ENCODE measurements at regions not wholly inside any gene's neighbourhood (a gene's known extent, or its start where the extent isn't known, plus 50 kb on each side); places are given as distances from the start of the nearest gene placed in this dataset.
"Not testable (repeated sequence)": the region's sequence is repeated elsewhere in the genome, so short reads cannot be mapped to it uniquely, and the experiment has no call there.

- TF ChIP-seq, protein P1, sequence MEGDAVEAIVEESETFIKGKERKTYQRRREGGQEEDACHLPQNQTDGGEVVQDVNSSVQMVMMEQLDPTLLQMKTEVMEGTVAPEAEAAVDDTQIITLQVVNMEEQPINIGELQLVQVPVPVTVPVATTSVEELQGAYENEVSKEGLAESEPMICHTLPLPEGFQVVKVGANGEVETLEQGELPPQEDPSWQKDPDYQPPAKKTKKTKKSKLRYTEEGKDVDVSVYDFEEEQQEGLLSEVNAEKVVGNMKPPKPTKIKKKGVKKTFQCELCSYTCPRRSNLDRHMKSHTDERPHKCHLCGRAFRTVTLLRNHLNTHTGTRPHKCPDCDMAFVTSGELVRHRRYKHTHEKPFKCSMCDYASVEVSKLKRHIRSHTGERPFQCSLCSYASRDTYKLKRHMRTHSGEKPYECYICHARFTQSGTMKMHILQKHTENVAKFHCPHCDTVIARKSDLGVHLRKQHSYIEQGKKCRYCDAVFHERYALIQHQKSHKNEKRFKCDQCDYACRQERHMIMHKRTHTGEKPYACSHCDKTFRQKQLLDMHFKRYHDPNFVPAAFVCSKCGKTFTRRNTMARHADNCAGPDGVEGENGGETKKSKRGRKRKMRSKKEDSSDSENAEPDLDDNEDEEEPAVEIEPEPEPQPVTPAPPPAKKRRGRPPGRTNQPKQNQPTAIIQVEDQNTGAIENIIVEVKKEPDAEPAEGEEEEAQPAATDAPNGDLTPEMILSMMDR (IDR thresholded peaks at IDR 0.05; ENCODE audit: extremely low read depth, missing control alignments), result no peak
- DNase-seq (ENCODE audit: low spot score), result no peak
Observed at GRCh38 chr6:92681401-92681800, 738.0 kb downstream of the EPHA7 start.

- DNase-seq (ENCODE audit: low spot score), result not testable (repeated sequence)
Observed at GRCh38 chr6:92671462-92671861, 747.9 kb downstream of the EPHA7 start.

GRCh38 chr6:92667843-92668242, 751.5 kb downstream of the EPHA7 start:
- TF ChIP-seq, protein P1 (IDR thresholded peaks at IDR 0.05; ENCODE audit: extremely low read depth, missing control alignments), result no peak

DNA sequence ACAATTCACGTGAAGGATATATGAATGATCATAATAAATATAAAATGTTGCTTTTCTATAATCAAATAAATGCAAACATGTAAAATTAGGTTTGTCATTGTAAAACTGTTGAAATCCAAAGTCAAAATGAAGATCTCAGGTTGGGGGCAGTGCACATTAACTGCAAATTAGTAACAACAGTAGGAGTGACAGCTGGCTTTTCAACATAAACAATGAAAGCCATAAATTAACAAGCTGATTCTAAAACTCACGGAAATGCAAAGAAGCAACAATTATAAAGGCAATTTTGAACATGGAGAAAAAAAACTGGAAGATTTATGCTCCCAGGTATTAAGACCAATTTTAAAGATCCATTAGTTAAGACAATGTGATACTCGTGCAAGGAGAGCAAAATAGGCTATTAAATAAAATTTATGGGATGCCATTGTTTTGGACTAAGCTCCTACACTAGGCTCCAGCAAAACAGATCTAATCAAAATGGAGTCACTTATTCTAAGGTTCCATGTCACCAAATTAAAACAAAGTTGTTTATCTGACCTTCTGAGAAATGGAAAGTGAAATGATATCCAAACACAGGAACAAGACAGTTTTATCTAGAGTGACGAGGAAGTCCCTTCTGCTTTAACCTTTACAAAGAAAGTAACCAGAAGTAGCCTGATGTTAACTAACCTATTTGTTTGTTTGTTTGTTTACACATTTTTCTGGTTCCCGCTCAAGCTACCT, 770.8 kb downstream of the EPHA7 start:
- TF ChIP-seq, protein P1 (IDR thresholded peaks at IDR 0.05; ENCODE audit: extremely low read depth, missing control alignments), result no peak
- no peak for DNase-seq (ENCODE audit: low spot score)

More at GRCh38 chr6:92667843-92668242, 751.5 kb downstream of the EPHA7 start:
- DNase-seq (ENCODE audit: low spot score), result no peak

DNA sequence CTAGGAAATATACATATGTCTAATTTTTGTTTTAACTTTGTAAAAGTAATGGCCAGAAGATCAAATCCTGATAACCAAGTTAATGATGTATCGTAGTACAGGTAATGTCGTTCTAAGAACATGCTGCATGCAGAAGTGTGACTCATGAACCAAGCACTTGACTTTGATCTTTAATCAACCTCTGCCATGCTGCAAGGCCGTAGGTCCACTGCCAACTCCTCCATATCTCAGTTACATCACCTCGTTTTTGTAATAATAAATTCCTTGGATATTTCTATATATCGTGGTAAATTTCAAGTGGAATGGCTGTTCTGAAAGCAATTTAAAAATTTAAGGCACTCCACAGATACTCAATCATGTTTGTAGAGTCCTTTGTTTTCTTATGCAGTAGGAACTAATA, 771.7 kb downstream of the EPHA7 start:
- no peak for DNase-seq (ENCODE audit: low spot score)
- TF ChIP-seq, protein P1 (IDR thresholded peaks at IDR 0.05; ENCODE audit: extremely low read depth, missing control alignments), result no peak

DNA sequence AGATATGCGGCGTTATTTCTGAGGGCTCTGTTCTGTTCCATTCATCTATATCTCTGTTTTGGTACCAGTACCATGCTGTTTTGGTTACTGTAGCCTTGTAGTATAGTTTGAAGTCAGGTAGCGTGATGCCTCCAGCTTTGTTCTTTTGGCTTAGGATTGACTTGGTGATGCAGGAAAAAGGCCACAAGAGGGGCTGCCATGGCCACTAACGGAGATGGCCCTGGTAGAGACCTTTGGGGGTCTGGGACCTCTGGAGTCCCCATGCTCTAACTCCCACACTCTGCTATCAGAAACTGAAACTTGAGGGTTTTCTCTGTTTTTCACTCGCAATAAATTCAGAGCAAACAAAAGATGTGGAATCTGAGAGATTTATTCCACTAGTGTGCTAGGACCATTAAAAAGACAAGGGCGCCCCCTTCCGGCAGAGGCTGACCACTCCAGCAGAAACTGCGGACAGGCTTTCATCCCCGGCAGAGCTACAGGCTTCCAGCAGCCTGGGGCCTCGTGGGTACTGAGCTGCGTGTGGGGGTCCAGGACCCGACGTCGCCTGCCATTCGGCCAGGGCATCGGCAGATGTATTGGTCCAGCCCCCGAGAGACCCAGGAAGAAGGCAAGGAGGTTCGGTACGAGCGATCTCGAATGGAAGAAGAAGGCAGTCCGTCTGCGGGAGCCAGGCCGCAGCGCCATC, 775.1 kb downstream of the EPHA7 start:
- TF ChIP-seq, protein P1 (IDR thresholded peaks at IDR 0.05; ENCODE audit: extremely low read depth, missing control alignments), result peak; percentile 40
- DNase-seq (ENCODE audit: low spot score), result peak; percentile 19

DNA sequence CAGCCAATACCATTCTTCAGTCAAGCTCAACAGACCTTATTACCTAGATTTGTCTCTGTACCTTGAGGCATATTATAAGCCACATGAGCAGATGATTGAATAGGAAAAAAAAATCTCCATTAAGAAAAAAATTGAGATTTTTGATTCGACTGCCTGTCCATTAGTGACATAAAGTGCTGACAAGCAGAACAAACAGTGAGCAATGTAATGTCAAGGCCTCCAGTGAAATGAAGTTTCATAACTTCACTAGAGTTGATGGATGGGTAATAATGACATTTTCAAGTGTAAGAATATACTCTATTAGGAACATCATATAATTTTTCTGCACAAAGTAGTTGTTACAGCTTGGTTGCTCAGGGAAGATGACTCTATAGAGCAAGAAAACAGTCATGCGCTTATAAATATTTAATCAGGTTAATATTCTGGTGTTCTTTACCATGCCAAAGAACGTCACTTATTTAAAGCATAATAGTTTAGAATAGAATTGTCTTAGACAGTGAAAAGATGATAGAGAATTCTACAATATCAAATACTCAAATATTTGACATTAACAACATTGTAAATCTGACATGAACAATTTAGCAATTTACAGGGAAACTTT, 783.7 kb downstream of the EPHA7 start:
- TF ChIP-seq, protein P1 (IDR thresholded peaks at IDR 0.05; ENCODE audit: extremely low read depth, missing control alignments), result no peak
- DNase-seq (ENCODE audit: low spot score), result no peak

Data from GM20000 (cell line).